WI38 (cell line): ENCODE measurements at regions not wholly inside any gene's neighbourhood (a gene's known extent, or its start where the extent isn't known, plus 50 kb on each side); places are given as distances from the start of the nearest gene placed in this dataset.
"Not testable (repeated sequence)": the region's sequence is repeated elsewhere in the genome, so short reads cannot be mapped to it uniquely, and the experiment has no call there.

Source experiments
- H3K4me3 ChIP-seq: 2 replicates; pipeline ENCODE4 v1.5.1; 2011; ENCODE audit warnings: low read depth, mild to moderate bottlenecking, control low read depth, low read length
- TF ChIP-seq, protein P1 (sequence below): IDR thresholded peaks from 2 replicates; pipeline ENCODE4 v1.5.1; 2012; ENCODE audit warnings: low read depth, mild to moderate bottlenecking, control low read depth, low read length

DNA sequence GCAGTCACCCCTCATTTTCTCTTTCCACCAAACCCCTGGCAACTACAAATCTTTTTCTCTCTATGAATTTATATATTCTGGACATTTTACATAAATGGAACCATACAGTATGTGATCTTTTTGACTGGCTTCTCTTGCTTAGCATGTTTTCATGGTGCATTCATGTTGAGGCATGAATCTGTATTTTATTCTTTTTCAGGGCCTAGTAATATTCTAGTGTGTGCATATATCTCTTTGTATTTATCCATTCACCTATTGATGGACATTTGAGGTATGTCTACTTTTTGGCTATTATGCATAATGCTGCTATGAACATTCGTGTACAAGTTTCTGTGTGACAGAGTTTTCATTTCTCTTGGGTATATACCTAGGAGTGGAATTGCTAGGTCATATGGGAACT, 78.2 kb downstream of the HACD1 start:
- TF ChIP-seq, protein P1, sequence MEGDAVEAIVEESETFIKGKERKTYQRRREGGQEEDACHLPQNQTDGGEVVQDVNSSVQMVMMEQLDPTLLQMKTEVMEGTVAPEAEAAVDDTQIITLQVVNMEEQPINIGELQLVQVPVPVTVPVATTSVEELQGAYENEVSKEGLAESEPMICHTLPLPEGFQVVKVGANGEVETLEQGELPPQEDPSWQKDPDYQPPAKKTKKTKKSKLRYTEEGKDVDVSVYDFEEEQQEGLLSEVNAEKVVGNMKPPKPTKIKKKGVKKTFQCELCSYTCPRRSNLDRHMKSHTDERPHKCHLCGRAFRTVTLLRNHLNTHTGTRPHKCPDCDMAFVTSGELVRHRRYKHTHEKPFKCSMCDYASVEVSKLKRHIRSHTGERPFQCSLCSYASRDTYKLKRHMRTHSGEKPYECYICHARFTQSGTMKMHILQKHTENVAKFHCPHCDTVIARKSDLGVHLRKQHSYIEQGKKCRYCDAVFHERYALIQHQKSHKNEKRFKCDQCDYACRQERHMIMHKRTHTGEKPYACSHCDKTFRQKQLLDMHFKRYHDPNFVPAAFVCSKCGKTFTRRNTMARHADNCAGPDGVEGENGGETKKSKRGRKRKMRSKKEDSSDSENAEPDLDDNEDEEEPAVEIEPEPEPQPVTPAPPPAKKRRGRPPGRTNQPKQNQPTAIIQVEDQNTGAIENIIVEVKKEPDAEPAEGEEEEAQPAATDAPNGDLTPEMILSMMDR: no peak
- no peak overlapping the region for H3K4me3 ChIP-seq

DNA sequence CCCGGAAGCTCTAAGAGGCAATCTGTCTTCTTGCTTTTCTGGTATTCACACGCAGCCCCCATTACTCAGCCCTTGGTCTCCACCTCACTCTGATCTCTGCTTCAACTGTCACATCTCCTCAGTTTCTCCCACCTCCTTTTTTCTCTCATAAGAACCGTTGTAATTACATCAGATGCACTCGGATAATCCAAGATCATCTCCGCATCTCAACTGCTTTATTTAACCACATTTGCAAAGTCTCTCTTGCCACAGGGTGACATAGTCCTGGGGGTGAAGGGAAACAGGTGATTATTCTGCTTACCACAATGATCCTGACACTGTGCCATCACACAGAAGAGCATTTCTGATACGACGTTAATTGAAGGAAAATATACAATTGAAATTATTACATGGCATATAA, 79.9 kb downstream of the HACD1 start:
- H3K4me3 ChIP-seq: no peak overlapping the region
- TF ChIP-seq, protein P1: no peak

DNA sequence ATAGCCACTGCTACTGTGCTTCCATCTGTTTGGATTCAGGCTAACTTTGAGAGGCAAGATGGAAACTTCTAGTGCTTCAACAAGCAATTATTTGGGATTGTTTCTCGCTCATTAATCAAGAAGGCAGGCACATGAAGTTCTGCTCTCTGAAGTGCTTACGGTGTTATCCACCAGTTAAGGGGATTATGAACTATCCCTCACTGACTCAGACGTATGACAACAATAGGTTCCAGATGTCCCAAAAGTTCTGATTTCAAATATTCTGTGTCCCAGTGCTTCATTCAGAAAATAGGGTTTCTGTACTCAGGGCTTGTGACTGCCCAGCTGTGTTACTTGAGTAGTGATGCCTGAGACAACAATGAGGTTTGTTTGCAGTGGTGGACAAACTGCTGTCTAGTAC, 81.0 kb downstream of the HACD1 start:
- no peak overlapping the region for H3K4me3 ChIP-seq

DNA sequence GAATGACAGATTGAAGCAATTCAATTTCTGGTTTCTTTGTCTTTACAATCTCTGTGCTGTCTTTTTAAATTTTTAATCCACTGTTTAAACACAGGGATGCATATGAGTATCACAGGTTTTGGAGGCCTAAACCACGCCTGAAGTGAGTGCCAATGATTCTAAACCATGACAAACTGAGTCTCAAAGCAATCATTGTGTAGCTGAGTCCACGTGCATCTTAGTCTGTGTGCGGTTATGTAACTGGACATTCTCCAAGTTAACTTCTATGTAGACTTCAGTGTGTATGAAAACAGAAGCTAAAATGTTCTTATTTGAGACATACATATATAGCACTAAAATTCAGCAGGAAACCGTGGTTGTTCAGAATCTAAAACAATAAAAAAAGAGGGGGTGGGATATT, 79.3 kb upstream of the ST8SIA6 start:
- TF ChIP-seq, protein P1: no peak
- no peak overlapping the region for H3K4me3 ChIP-seq

More for the DNA sequence above, 81.0 kb downstream of the HACD1 start:
- TF ChIP-seq, protein P1: no peak

DNA sequence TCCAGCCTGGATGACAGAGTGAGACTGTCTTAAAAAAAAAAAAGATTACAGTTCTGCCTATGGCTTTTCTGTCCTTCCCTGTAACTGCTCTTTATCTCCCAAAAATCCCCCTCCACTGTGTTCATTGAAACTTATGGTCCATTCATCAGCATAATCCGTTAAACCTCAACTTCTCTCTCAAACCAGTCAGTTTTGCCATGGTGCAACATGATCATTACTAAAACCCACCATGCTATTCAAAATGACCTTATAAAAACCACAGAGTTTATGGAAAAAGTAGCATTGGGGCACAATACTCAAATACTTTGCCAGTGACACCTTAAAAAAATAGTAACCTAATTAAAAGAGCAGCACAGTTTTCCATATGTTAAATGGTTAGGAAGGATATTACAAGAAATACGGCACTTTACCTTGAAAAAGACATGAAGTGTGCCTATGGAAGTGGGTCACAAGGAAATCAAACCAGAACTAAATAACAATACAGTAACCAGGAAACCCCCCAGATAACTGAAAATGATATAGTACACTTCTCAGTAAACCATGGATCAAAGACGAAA, 74.0 kb upstream of the ST8SIA6 start:
- no peak overlapping the region for H3K4me3 ChIP-seq
- TF ChIP-seq, protein P1: no peak

DNA sequence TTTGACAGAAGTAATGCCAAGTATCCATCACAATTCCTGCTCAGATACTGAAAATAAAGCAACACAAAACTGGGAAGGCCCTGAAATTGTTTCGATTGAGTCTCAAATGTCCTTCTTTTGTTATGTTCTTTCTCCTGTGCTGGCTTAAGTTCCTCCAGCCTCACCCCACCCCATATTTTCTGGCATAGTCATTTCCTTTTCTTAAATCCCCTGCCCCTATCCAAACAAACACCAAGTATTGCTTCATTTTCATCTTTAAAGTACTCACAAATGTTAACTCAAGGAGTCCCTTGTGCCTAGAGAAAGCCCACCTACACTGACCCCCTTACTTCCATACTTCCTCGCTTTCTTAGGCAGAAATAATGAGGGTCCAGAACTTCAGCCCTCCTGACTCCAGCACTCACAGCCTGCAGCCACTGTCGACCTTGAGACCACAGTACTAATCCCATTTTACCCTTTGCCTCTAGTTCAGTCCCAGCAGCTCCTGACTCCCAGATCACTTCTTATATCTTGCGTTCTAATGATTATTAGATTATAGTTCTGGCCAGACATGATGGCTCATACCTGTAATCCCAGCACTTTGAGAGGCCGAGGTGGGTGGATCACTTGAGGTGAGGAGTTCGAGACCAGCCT, 73.2 kb upstream of the ST8SIA6 start:
- no peak overlapping the region for H3K4me3 ChIP-seq
- TF ChIP-seq, protein P1: no peak

DNA sequence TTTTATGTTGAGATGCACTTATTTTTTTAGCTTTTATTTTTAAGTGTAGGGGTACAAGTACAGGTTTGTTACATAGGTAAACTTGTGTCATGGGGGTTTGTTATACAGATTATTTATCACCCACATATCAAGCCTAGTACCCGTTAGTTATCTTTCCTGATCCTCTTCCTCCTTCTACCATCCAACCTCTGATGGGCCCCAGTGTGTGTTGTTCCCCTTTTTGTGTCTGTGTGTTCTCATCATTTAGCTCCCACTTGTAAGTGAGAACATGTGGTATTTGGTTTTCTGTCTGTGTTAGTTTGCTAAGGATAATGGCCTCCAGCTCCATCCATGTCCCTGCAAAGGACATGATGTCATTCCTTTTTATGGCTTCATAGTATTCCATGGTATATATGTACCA, 72.2 kb upstream of the ST8SIA6 start:
- not testable (repeated sequence) for H3K4me3 ChIP-seq

DNA sequence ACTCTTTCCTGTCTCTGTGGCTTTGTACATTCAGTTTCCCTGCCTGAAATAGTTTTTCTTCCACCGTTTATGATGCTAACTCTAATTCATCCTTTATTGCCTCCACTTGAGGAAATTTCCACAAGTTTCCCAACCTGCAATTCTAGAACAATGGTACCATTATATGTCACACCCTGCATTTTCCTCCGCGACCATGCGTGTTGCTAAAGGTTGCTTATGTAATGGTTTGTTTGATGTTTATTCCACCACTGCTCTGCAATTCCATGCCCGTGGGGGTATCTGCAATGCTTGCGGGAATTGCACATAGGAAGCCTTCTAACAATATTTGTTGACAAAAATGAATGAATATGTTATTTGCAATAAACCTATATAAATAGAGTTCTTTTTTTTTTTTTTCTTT, 69.5 kb upstream of the ST8SIA6 start:
- TF ChIP-seq, protein P1: no peak
- no peak overlapping the region for H3K4me3 ChIP-seq
